ENCODE measurements at regions not wholly inside any gene's neighbourhood (a gene's known extent, or its start where the extent isn't known, plus 50 kb on each side); places are given as distances from the start of the nearest gene placed in this dataset.
"Not testable (repeated sequence)": the region's sequence is repeated elsewhere in the genome, so short reads cannot be mapped to it uniquely, and the experiment has no call there.

- TF ChIP-seq, protein P1, sequence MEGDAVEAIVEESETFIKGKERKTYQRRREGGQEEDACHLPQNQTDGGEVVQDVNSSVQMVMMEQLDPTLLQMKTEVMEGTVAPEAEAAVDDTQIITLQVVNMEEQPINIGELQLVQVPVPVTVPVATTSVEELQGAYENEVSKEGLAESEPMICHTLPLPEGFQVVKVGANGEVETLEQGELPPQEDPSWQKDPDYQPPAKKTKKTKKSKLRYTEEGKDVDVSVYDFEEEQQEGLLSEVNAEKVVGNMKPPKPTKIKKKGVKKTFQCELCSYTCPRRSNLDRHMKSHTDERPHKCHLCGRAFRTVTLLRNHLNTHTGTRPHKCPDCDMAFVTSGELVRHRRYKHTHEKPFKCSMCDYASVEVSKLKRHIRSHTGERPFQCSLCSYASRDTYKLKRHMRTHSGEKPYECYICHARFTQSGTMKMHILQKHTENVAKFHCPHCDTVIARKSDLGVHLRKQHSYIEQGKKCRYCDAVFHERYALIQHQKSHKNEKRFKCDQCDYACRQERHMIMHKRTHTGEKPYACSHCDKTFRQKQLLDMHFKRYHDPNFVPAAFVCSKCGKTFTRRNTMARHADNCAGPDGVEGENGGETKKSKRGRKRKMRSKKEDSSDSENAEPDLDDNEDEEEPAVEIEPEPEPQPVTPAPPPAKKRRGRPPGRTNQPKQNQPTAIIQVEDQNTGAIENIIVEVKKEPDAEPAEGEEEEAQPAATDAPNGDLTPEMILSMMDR (IDR thresholded peaks at IDR 0.05) = not testable (repeated sequence)
- TF ChIP-seq EZH2, EZH2phosphoT487 (IDR thresholded peaks at IDR 0.05): not testable (repeated sequence)
Measured at GRCh38 chr9:67605113-67605512, 253.6 kb upstream of the ANKRD20A1 start.
